DND-41 (cell line): ENCODE measurements at regions not wholly inside any gene's neighbourhood (a gene's known extent, or its start where the extent isn't known, plus 50 kb on each side); places are given as distances from the start of the nearest gene placed in this dataset.

Source experiments
- ATAC-seq: fragments of 200-7000 bp; cut with Tn5 transposase; 3 replicates; pipeline ENCODE4 v1.9.1; 2021; ENCODE audit warnings: low read depth; ENCODE audit not compliant: insufficient read depth
- DNase-seq: peaks from one replicate; pipeline ENCODE4 v3.0.0-alpha.2; 2020
- H2AFZ ChIP-seq: 2 replicates; pipeline ENCODE4 v1.6.0; 2012; ENCODE audit warnings: low read depth, low read length
- H3K27ac ChIP-seq: 2 replicates; pipeline ENCODE4 v1.5.1; 2012; ENCODE audit warnings: low read length, inconsistent platforms
- H3K27me3 ChIP-seq: fragments of 200-600 bp; sonication (generic); 2 replicates; pipeline ENCODE4 v1.6.0; 2012; ENCODE audit warnings: low read length, mild to moderate bottlenecking, inconsistent platforms; ENCODE audit not compliant: insufficient read depth, poor library complexity
- H3K36me3 ChIP-seq: 2 replicates; pipeline ENCODE4 v1.5.1; 2012; ENCODE audit warnings: low read length, inconsistent platforms; ENCODE audit not compliant: insufficient read depth
- H3K4me1 ChIP-seq: 2 replicates; pipeline ENCODE4 v1.5.1; 2012; ENCODE audit warnings: mild to moderate bottlenecking, low read length; ENCODE audit not compliant: insufficient read depth
- H3K4me2 ChIP-seq: 2 replicates; pipeline ENCODE4 v1.6.0; 2012; ENCODE audit warnings: mild to moderate bottlenecking, moderate library complexity, low read length, inconsistent platforms; ENCODE audit not compliant: insufficient read depth
- H3K4me3 ChIP-seq, 2 experiments: fragments of 200-600 bp in 1 of 2; shearing (Covaris generic) in 1 of 2; 2 replicates each; pipeline ENCODE4 v1.5.1; 2012 to 2016; ENCODE audit warnings: inconsistent platforms in 2 of 2, low read length in 2 of 2, mild to moderate bottlenecking in 2 of 2, low read depth in 1 of 2, moderate library complexity in 1 of 2
- H3K79me2 ChIP-seq: 2 replicates; pipeline ENCODE4 v1.6.0; 2012; ENCODE audit warnings: low read length, inconsistent platforms; ENCODE audit not compliant: insufficient read depth
- H3K9ac ChIP-seq: 2 replicates; pipeline ENCODE4 v1.6.0; 2012; ENCODE audit warnings: low read depth, mild to moderate bottlenecking, inconsistent platforms, low read length, moderate library complexity
- H3K9me3 ChIP-seq: 2 replicates; pipeline ENCODE4 v1.5.1; 2012; ENCODE audit warnings: low read length, moderate library complexity, mild to moderate bottlenecking, inconsistent platforms; ENCODE audit not compliant: insufficient read depth, severe bottlenecking
- H4K20me1 ChIP-seq: 2 replicates; pipeline ENCODE4 v1.6.0; 2012; ENCODE audit warnings: low read length; ENCODE audit not compliant: insufficient read depth
- EZH2 ChIP-seq: IDR thresholded peaks from 3 replicates; pipeline ENCODE4 v1.6.1; 2012; ENCODE audit warnings: borderline replicate concordance, low read depth, mild to moderate bottlenecking, moderate library complexity, low read length, inconsistent platforms; ENCODE audit not compliant: severe bottlenecking
- TF ChIP-seq, protein P1 (sequence below): IDR thresholded peaks from 2 replicates; pipeline ENCODE4 v1.5.1; 2012; ENCODE audit warnings: borderline replicate concordance, low read length, moderate library complexity, mild to moderate bottlenecking; ENCODE audit not compliant: poor library complexity, severe bottlenecking; ENCODE audit errors: extremely low read depth

DNA sequence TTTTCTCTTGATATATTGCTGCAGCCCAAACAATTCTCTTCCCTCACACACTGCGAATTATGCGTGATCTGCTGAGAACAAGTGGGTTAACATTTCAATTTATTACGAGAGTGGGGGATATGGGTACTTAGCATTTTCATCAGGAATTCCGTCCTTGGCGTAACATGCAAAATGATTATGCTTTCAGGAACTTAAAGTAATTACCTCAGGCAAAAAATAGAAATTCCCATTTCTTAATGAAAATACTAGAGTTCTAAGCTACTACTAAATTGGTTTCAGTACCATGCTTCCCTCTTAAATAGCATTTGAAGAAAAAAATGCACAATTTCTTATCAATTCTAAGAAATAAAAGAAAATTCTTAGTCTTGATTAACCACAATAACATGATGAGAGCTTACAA is 213.5 kb downstream of the GPAM start:
- Histone ChIP-seq H3K36me3 (no peaks in the 10 kb centered on the region), H3K27ac (no peak overlapping the region), H3K9ac (no peak overlapping the region), H3K4me1 (no peaks in the 10 kb centered on the region), H3K4me2 (no peak overlapping the region), H4K20me1 (no peaks in the 10 kb centered on the region), H2AFZ (no peak overlapping the region), H3K4me3 (no peak overlapping the region), H3K9me3 (no peaks in the 10 kb centered on the region), H3K79me2 (no peaks in the 10 kb centered on the region), H3K27me3 (no peaks in the 10 kb centered on the region)
- no peak for TF ChIP-seq EZH2
- TF ChIP-seq, protein P1, sequence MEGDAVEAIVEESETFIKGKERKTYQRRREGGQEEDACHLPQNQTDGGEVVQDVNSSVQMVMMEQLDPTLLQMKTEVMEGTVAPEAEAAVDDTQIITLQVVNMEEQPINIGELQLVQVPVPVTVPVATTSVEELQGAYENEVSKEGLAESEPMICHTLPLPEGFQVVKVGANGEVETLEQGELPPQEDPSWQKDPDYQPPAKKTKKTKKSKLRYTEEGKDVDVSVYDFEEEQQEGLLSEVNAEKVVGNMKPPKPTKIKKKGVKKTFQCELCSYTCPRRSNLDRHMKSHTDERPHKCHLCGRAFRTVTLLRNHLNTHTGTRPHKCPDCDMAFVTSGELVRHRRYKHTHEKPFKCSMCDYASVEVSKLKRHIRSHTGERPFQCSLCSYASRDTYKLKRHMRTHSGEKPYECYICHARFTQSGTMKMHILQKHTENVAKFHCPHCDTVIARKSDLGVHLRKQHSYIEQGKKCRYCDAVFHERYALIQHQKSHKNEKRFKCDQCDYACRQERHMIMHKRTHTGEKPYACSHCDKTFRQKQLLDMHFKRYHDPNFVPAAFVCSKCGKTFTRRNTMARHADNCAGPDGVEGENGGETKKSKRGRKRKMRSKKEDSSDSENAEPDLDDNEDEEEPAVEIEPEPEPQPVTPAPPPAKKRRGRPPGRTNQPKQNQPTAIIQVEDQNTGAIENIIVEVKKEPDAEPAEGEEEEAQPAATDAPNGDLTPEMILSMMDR = no peak
- no peak for ATAC-seq
- DNase-seq = no peak

DNA sequence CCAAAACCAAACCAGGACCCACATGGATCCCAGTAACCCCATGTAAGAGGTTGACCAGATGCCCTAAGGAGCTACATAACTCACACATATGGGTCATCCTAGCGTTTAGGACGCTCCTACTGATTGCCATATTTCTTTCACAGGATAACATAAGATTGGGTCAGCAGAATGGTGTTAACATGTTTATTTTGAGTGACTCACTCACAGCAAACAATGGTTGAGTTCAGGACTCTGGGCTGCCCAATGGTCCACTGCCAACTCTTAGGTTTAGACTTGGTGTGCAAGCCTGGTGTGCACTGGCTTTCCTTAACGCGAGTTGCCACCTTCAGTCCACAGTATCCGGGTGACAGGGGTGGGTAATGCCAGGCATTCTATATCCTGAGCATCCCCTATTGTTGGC is 211.5 kb downstream of the GPAM start:
- no peak for DNase-seq

DNA sequence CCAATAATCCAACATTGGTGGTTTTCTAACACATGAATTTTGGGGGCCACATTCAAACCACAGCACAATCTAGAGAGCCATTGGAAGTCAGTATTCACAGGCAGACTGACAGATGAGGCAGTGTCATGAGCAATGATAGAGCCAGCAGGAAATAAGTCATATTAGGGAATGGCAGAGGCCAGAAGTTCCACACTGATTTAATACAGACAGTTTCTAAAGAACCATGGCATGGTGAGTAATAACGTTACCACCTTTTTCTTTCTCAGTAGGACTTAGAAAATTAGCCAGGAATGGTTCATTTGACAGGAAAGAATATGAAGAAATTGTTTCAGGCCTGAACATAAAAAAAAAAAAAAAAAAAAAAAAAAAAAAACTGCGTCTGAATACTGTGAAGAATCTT is 210.3 kb downstream of the GPAM start:
- H3K36me3 ChIP-seq = no peaks in the 10 kb centered on the region
- TF ChIP-seq, protein P1 = no peak
- no peak overlapping the region for H3K9ac ChIP-seq
- ATAC-seq (no peak), DNase-seq (no peak)
- H3K79me2 ChIP-seq = no peaks in the 10 kb centered on the region
- no peak overlapping the region for H3K4me2 ChIP-seq
- H2AFZ ChIP-seq = no peak overlapping the region
- no peaks in the 10 kb centered on the region for H3K4me1 ChIP-seq
- H3K27me3 ChIP-seq = no peaks in the 10 kb centered on the region
- no peaks in the 10 kb centered on the region for H4K20me1 ChIP-seq
- no peaks in the 10 kb centered on the region for H3K9me3 ChIP-seq
- H3K4me3 ChIP-seq = no peak overlapping the region
- no peak overlapping the region for H3K27ac ChIP-seq

More for the DNA sequence above, 211.5 kb downstream of the GPAM start:
- H2AFZ ChIP-seq = no peak overlapping the region
- no peak overlapping the region for H3K4me2 ChIP-seq
- TF ChIP-seq EZH2 = no peak
- TF ChIP-seq, protein P1 = no peak
- no peak overlapping the region for H3K9ac ChIP-seq
- H3K4me3 ChIP-seq = no peak overlapping the region
- no peaks in the 10 kb centered on the region for H3K4me1 ChIP-seq
- no peaks in the 10 kb centered on the region for H3K27me3 ChIP-seq
- no peak for ATAC-seq
- no peaks in the 10 kb centered on the region for H3K79me2 ChIP-seq
- no peaks in the 10 kb centered on the region for H4K20me1 ChIP-seq
- no peak overlapping the region for H3K27ac ChIP-seq
- no peaks in the 10 kb centered on the region for H3K36me3 ChIP-seq
- no peaks in the 10 kb centered on the region for H3K9me3 ChIP-seq

DNA sequence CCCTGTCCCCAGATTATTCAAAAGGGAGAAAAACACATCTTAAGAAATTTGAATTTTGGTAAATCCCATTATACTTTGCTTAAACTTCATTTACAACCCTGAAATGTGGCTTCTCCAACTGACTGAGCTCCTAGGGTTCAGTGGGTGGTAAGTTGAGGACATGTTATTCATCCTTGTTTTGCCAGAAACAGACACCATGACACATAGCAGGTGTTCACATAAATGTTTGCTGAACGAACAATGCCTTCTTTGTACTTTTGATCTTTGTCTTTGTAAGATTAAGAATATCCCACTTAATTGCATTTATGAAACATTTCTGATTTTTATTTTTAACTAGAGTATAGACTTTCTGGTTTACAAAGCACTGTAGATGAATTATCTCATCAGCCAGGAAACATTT is 209.7 kb downstream of the GPAM start:
- H3K4me3 ChIP-seq = no peak overlapping the region
- no peaks in the 10 kb centered on the region for H3K36me3 ChIP-seq
- H4K20me1 ChIP-seq = no peaks in the 10 kb centered on the region
- no peak overlapping the region for H2AFZ ChIP-seq
- H3K27ac ChIP-seq = no peak overlapping the region
- no peak overlapping the region for H3K9ac ChIP-seq
- no peak overlapping the region for H3K4me2 ChIP-seq
- DNase-seq (no peak), ATAC-seq (no peak)
- no peak for TF ChIP-seq EZH2
- TF ChIP-seq, protein P1 = no peak
- no peaks in the 10 kb centered on the region for H3K4me1 ChIP-seq
- H3K79me2 ChIP-seq = no peaks in the 10 kb centered on the region
- H3K9me3 ChIP-seq = no peaks in the 10 kb centered on the region
- no peaks in the 10 kb centered on the region for H3K27me3 ChIP-seq
